ENCODE measurements at regions not wholly inside any gene's neighbourhood (a gene's known extent, or its start where the extent isn't known, plus 50 kb on each side); places are given as distances from the start of the nearest gene placed in this dataset.
"Not testable (repeated sequence)": the region's sequence is repeated elsewhere in the genome, so short reads cannot be mapped to it uniquely, and the experiment has no call there.

DNA sequence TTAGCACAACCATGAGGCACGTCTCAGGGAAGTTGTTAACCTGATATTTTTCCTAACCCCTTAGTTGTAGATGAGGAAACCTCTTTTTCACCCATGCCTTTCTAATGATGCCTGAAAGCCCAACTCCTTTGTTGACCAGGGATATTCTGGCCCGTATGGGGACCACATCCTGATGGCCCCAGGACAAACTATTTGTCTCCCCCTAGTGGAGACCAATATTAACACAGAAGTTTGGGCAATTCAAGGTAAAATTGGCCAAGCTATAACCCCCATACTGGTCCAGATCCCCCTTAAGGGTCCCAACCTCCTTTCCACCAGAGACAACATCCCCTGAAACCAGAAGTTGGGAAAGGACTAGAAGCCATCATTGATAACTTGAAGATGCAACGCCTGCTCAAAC lies 893.3 kb downstream of the SORCS1 start:
- no peak for TF ChIP-seq CTCF (conservative IDR thresholded peaks at IDR 0.05)
- no peak overlapping the region for H3K27ac ChIP-seq

- no peak for TF ChIP-seq CTCF (conservative IDR thresholded peaks at IDR 0.05)
These were observed 896.5 kb downstream of the SORCS1 start for GRCh38 chr10:106268000-106268399.

GRCh38 chr10:106267591-106267990 lies 896.9 kb downstream of the SORCS1 start:
- no peak overlapping the region for H3K27ac ChIP-seq
- no peak for TF ChIP-seq CTCF (conservative IDR thresholded peaks at IDR 0.05)

More at GRCh38 chr10:106268000-106268399, 896.5 kb downstream of the SORCS1 start:
- H3K27ac ChIP-seq, result no peak overlapping the region

- H3K27ac ChIP-seq, result not testable (repeated sequence)
These were observed 907.1 kb downstream of the SORCS1 start for GRCh38 chr10:106257432-106257831.

DNA sequence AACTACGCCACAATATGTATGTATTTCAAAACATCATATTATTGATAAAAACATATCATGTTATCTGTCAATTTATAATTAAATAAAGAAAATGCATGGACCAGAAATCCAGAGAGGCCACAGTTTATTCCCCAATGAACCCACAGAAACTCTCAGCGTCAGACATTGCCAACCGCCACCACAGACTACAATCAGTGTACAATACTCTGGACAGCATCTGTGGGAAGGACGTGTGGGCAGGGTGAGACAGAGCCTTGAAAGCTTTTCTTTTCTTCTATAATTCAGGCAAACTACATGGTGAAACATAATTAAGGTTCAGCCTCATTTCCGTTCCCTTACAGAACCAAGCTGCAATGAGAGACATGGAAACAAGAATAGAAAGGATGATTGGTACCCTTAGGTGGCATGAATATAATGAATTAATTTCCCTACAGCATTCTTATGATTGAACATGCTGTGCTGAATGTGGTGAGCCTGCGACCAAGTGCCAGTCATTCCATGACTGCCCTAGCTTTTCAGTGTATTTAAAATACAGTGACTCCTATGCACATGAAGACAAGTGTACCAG lies 909.3 kb downstream of the SORCS1 start:
- no peak for TF ChIP-seq CTCF (conservative IDR thresholded peaks at IDR 0.05)
- no peak overlapping the region for H3K27ac ChIP-seq

DNA sequence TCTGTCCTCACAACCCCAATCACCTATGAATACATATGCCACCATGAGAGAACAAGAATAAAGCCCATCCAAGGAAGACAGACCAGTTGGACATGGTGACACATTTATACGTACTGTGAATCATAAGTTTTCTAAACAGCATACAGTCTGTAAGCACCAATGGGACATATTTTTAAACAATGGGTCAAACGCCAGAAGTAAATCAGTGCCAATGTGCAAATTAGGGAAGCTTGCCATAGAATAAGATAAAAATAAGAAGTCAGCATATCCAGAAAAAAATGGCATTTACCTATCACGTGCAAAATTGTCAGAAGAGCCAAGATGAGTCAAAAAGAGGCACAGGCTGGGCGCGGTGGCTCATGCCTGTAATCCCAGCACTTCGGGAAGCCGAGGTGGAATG lies 910.4 kb downstream of the SORCS1 start:
- no peak overlapping the region for H3K27ac ChIP-seq
- no peak for TF ChIP-seq CTCF (conservative IDR thresholded peaks at IDR 0.05)

GRCh38 chr10:106252541-106252940 lies 912.0 kb downstream of the SORCS1 start:
- TF ChIP-seq CTCF (conservative IDR thresholded peaks at IDR 0.05), result no peak

DNA sequence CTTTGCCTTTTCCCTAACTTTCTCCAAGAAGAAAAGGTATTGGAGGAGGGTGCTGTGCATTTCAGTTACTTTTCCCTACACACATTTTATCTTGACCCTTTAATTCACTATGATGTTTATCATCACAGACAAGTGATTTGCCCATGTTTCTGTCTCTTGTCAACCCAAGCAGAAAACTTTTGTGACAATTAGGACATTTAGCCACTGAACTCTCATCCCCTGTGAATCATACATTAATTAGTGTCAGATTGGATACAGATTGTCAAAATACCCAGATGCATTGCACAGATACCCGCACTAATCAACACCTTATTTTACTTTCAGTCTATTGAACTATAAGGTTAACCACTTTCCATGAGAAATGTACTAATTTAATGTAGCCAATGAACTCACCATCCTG lies 912.9 kb downstream of the SORCS1 start:
- no peak for TF ChIP-seq CTCF (conservative IDR thresholded peaks at IDR 0.05)

More at GRCh38 chr10:106252541-106252940, 912.0 kb downstream of the SORCS1 start:
- no peak overlapping the region for H3K27ac ChIP-seq

More for the DNA sequence above, 912.9 kb downstream of the SORCS1 start:
- H3K27ac ChIP-seq, result no peak overlapping the region

All from VCaP (cell line).